ENCODE measurements at regions not wholly inside any gene's neighbourhood (a gene's known extent, or its start where the extent isn't known, plus 50 kb on each side); places are given as distances from the start of the nearest gene placed in this dataset.

GRCh38 chr3:159937561-159938166, 51.0 kb upstream of the IL12A start:
- no peak for DNase-seq (ENCODE audit: low spot score)

DNA sequence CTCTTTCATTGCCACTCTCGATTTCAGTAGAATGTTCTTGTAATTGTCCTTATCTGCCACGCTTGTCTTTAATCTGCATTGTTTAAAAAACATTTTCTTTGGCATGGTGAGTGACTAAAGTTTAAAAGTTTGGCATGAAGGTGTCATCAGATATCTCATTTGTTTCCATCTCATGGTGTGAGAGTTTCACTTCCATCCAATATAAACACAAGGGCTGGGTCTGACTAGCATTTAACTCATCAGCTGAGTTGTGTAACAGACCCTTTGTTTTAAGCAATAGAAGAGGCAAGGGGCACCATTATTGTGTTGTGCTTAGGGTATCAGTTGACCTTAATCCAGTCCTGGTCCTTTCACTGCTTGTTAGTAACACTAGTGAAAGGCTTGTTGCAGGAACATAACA, 49.9 kb upstream of the IL12A start:
- DNase-seq (ENCODE audit: low spot score), result no peak

Data from ecto neural progenitor cell (in vitro differentiated cells).